SK-N-SH (cell line): ENCODE measurements at regions not wholly inside any gene's neighbourhood (a gene's known extent, or its start where the extent isn't known, plus 50 kb on each side); places are given as distances from the start of the nearest gene placed in this dataset.

Experiments used
- CTCF ChIA-PET: fragments of 300-600, 350-600 bp; formaldehyde crosslinking; extraction: SDS; loops from one replicate; lab custom pipeline; 2021; lab: Yijun Ruan, JAX
- POLR2A ChIA-PET: fragments of 350-600 bp; sonication (Branson Sonifier 250); formaldehyde crosslinking; extraction: SDS; loops from one replicate; lab custom pipeline; 2020; ENCODE audit warnings: antibody characterized with exemption, inconsistent platforms; lab: Yijun Ruan, JAX
- DNase-seq: peaks from one replicate; pipeline ENCODE4 v3.0.0; 2012
- H2AFZ ChIP-seq: fragments of 200-600 bp; sonication (generic); 2 replicates; pipeline ENCODE4 v1.8.1; 2016; ENCODE audit warnings: antibody characterized with exemption, mild to moderate bottlenecking, low read depth
- H3F3A ChIP-seq: fragments of 200-600 bp; sonication (generic); replicated peaks from 2 replicates; pipeline ENCODE3; 2016; ENCODE audit warnings: antibody characterized with exemption, mild to moderate bottlenecking; ENCODE audit not compliant: insufficient read depth
- H3K27ac ChIP-seq, 2 experiments: fragments of 200-500 bp in 1 of 2; fragments of 200-600 bp in 1 of 2; sonication (Bioruptor generic) in 1 of 2; sonication (generic), shearing (Covaris generic) in 1 of 2; 2 replicates each; pipeline versions ENCODE4 v1.5.1 to v1.6.1; 2014 to 2016; ENCODE audit warnings: low read depth in 2 of 2, inconsistent platforms in 1 of 2, low read length in 1 of 2, mild to moderate bottlenecking in 1 of 2, mixed read lengths in 1 of 2
- H3K27me3 ChIP-seq: fragments of 200-600 bp; sonication (generic), shearing (Covaris generic); 2 replicates; pipeline ENCODE4 v1.6.1; 2016; ENCODE audit warnings: mixed run types; ENCODE audit not compliant: insufficient read depth
- H3K36me3 ChIP-seq, 2 experiments: fragments of 200-500 bp in 1 of 2; fragments of 200-600 bp in 1 of 2; sonication (Bioruptor generic) in 1 of 2; sonication (generic) in 1 of 2; replicated peaks in 1 of 2; 2 replicates each; pipeline versions ENCODE3 to v1.5.1; 2014 to 2016; ENCODE audit warnings: low read length in 1 of 2, mild to moderate bottlenecking in 1 of 2; ENCODE audit not compliant: insufficient read depth in 2 of 2, control insufficient read depth in 1 of 2
- H3K4me1 ChIP-seq, 2 experiments: fragments of 200-500 bp in 1 of 2; fragments of 200-600 bp in 1 of 2; sonication (Bioruptor generic) in 1 of 2; sonication (generic), shearing (Covaris generic) in 1 of 2; 2 replicates each; pipeline versions ENCODE4 v1.5.1 to v1.6.1; 2014 to 2016; ENCODE audit warnings: low read depth in 1 of 2, low read length in 1 of 2, mixed run types in 1 of 2; ENCODE audit not compliant: insufficient read depth in 2 of 2, control insufficient read depth in 1 of 2
- H3K4me2 ChIP-seq: fragments of 200-600 bp; sonication (generic), shearing (Covaris generic); 2 replicates; pipeline ENCODE4 v1.6.1; 2017; ENCODE audit warnings: mixed run types
- H3K4me3 ChIP-seq, 2 experiments: fragments of 200-500 bp in 1 of 2; fragments of 200-600 bp in 1 of 2; sonication (Bioruptor generic) in 1 of 2; sonication (generic), shearing (Covaris generic) in 1 of 2; 2 replicates each; pipeline versions ENCODE4 v1.5.1 to v1.8.1; 2014 to 2016; ENCODE audit warnings: low read depth in 2 of 2, inconsistent platforms in 1 of 2, low read length in 1 of 2, mild to moderate bottlenecking in 1 of 2, mixed read lengths in 1 of 2, moderate library complexity in 1 of 2
- H3K79me2 ChIP-seq: fragments of 200-600 bp; sonication (generic); 2 replicates; pipeline ENCODE4 v1.8.1; 2017; ENCODE audit warnings: mild to moderate bottlenecking; ENCODE audit not compliant: insufficient read depth
- H3K9ac ChIP-seq: fragments of 200-600 bp; sonication (generic); 2 replicates; pipeline ENCODE4 v1.6.1; 2017; ENCODE audit warnings: mixed run types
- H3K9me2 ChIP-seq: fragments of 200-600 bp; sonication (generic); 2 replicates; pipeline ENCODE4 v1.6.1; 2017; ENCODE audit warnings: mixed run types
- H3K9me3 ChIP-seq: fragments of 200-600 bp; sonication (generic); 2 replicates; pipeline ENCODE4 v1.6.1; 2017; ENCODE audit warnings: mixed run types, mild to moderate bottlenecking, moderate library complexity
- H4K20me1 ChIP-seq: fragments of 200-600 bp; sonication (generic); 2 replicates; pipeline ENCODE4 v1.6.1; 2017; ENCODE audit warnings: mild to moderate bottlenecking, mixed run types; ENCODE audit not compliant: insufficient read depth
- CHD2 ChIP-seq: fragments of 150-350 bp; IDR thresholded peaks from 2 replicates; pipeline ENCODE4 v1.6.1; 2018; ENCODE audit warnings: low read length; ENCODE audit not compliant: partially characterized antibody
- ELF1 ChIP-seq: IDR thresholded peaks from 2 replicates; pipeline ENCODE4 v1.4.0; 2012
- FOXJ3 ChIP-seq: sonication (generic); formaldehyde crosslinking; IDR thresholded peaks from 2 replicates; pipeline ENCODE4 v1.5.1; 2020; ENCODE audit warnings: mild to moderate bottlenecking, missing genetic modification reagents
- FOXM1 ChIP-seq: IDR thresholded peaks from 2 replicates; pipeline ENCODE4 v1.4.0; 2012; ENCODE audit warnings: low read depth, mild to moderate bottlenecking
- GABPA ChIP-seq: IDR thresholded peaks from 2 replicates; pipeline ENCODE4 v1.4.0; 2012; ENCODE audit warnings: low read depth, mild to moderate bottlenecking
- JUND ChIP-seq: IDR thresholded peaks from 2 replicates; pipeline ENCODE4 v1.4.0; 2012
- POLR2AphosphoS5 ChIP-seq: IDR thresholded peaks from 2 replicates; pipeline ENCODE4 v1.6.1; 2012; ENCODE audit warnings: low read depth, low read length
- RAD21 ChIP-seq: IDR thresholded peaks from 2 replicates; pipeline ENCODE4 v1.6.1; 2012; ENCODE audit warnings: mild to moderate bottlenecking, low read length
- RFX5 ChIP-seq: IDR thresholded peaks from 2 replicates; pipeline ENCODE4 v1.6.1; 2012; ENCODE audit warnings: mild to moderate bottlenecking, improper control_type of control experiment, low read length
- RXRA ChIP-seq: IDR thresholded peaks from 2 replicates; pipeline ENCODE4 v1.4.0; 2012; ENCODE audit warnings: low read depth, mild to moderate bottlenecking, borderline replicate concordance
- TAF1 ChIP-seq: IDR thresholded peaks from 2 replicates; pipeline ENCODE4 v1.6.1; 2012; ENCODE audit warnings: low read depth, mild to moderate bottlenecking, low read length, moderate library complexity, borderline replicate concordance
- TEAD4 ChIP-seq: IDR thresholded peaks from 2 replicates; pipeline ENCODE4 v1.4.0; 2012; ENCODE audit warnings: mild to moderate bottlenecking, borderline replicate concordance; ENCODE audit not compliant: insufficient read depth
- YY1 ChIP-seq: IDR thresholded peaks from 2 replicates; pipeline ENCODE4 v1.4.0; 2012; ENCODE audit warnings: low read depth, mild to moderate bottlenecking
- WGBS: methylation state at CpG from one replicate; pipeline ENCODE4 v1.1.6; 2017; ENCODE audit warnings: low lambda C conversion rate; 5-methylcytosine and 5-hydroxymethylcytosine counted together
- TF ChIP-seq, protein P1 (sequence below): IDR thresholded peaks from 2 replicates; pipeline ENCODE4 v1.4.0; 2012; ENCODE audit warnings: low read depth, borderline replicate concordance
- TF ChIP-seq, protein P2 (sequence below): IDR thresholded peaks from 2 replicates; pipeline ENCODE4; 2012
- TF ChIP-seq, protein P3 (sequence below): IDR thresholded peaks from 2 replicates; pipeline ENCODE4 v1.4.0; 2012; ENCODE audit warnings: low read depth
- TF ChIP-seq, protein P4 (sequence below): IDR thresholded peaks from 2 replicates; pipeline ENCODE4 v1.4.0; 2012; ENCODE audit warnings: low read depth, borderline replicate concordance

DNA sequence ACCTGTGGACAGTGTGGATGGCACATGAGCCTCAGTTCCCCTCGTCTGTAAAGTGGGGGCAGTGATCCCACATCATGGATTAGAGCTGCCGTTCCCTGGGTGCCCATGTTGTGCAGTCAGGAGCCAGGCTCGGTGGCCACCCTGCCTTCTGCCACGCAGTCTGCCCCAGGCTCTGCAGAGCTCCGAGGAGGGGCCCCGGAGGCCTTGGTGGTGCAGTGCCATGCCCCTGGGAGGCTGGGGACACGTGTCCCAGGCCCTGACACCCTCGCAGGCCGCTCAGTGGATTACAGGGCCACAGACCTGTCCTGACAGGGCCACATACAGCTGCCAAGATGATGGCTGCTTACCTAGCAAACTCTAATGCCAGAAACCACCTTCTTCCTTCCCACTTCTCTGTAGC, 59.7 kb upstream of the ZNF469 start:
- Histone ChIP-seq H3K9me2 (no peaks in the 10 kb centered on the region), H3K4me2 (no peak overlapping the region), H3K4me1 (peaks cover 0 to 21% of the 10 kb centered on the region in 2 experiments; a peak in 1 of 4 replicates), H3F3A (no peaks in the 10 kb centered on the region), H3K9me3 (no peaks in the 10 kb centered on the region), H4K20me1 (no peaks in the 10 kb centered on the region), H3K27me3 (no peaks in the 10 kb centered on the region), H2AFZ (no peak overlapping the region), H3K4me3 (no peak overlapping the region), H3K27ac (no peak overlapping the region)
- ChIA-PET POLR2A (no interaction called here), CTCF (interaction anchor here (1.4 kb wide), 1 partner anchor 36 kb away, joined by 5 read pairs; no protein-coding TSS in a partner anchor)
- DNase-seq, result no peak
- WGBS, result 83% methylated on average over 6 of the region's 9 CpGs
- TF ChIP-seq YY1, result no peak
- no peak for TF ChIP-seq TEAD4
- no peak for TF ChIP-seq CHD2
- TF ChIP-seq FOXM1, result no peak
- TF ChIP-seq, protein P1, sequence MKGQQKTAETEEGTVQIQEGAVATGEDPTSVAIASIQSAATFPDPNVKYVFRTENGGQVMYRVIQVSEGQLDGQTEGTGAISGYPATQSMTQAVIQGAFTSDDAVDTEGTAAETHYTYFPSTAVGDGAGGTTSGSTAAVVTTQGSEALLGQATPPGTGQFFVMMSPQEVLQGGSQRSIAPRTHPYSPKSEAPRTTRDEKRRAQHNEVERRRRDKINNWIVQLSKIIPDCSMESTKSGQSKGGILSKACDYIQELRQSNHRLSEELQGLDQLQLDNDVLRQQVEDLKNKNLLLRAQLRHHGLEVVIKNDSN, result no peak
- no peak for TF ChIP-seq POLR2AphosphoS5
- TF ChIP-seq FOXJ3 (CRISPR knock-in tag), result no peak
- TF ChIP-seq, protein P2, sequence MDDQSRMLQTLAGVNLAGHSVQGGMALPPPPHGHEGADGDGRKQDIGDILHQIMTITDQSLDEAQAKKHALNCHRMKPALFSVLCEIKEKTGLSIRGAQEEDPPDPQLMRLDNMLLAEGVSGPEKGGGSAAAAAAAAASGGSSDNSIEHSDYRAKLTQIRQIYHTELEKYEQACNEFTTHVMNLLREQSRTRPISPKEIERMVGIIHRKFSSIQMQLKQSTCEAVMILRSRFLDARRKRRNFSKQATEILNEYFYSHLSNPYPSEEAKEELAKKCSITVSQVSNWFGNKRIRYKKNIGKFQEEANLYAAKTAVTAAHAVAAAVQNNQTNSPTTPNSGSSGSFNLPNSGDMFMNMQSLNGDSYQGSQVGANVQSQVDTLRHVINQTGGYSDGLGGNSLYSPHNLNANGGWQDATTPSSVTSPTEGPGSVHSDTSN, result no peak
- TF ChIP-seq RAD21, result no peak
- no peak for TF ChIP-seq ELF1
- TF ChIP-seq, protein P3, sequence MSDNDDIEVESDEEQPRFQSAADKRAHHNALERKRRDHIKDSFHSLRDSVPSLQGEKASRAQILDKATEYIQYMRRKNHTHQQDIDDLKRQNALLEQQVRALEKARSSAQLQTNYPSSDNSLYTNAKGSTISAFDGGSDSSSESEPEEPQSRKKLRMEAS, result no peak
- no peak for TF ChIP-seq JUND
- TF ChIP-seq TAF1, result no peak
- no peak for TF ChIP-seq RXRA
- no peak for TF ChIP-seq GABPA
- TF ChIP-seq, all 33 proteins: peak for 0
- H3K36me3 ChIP-seq, result no peaks in the 10 kb centered on the region
- H3K9ac ChIP-seq, result no peak overlapping the region
- H3K79me2 ChIP-seq, result no peaks in the 10 kb centered on the region

DNA sequence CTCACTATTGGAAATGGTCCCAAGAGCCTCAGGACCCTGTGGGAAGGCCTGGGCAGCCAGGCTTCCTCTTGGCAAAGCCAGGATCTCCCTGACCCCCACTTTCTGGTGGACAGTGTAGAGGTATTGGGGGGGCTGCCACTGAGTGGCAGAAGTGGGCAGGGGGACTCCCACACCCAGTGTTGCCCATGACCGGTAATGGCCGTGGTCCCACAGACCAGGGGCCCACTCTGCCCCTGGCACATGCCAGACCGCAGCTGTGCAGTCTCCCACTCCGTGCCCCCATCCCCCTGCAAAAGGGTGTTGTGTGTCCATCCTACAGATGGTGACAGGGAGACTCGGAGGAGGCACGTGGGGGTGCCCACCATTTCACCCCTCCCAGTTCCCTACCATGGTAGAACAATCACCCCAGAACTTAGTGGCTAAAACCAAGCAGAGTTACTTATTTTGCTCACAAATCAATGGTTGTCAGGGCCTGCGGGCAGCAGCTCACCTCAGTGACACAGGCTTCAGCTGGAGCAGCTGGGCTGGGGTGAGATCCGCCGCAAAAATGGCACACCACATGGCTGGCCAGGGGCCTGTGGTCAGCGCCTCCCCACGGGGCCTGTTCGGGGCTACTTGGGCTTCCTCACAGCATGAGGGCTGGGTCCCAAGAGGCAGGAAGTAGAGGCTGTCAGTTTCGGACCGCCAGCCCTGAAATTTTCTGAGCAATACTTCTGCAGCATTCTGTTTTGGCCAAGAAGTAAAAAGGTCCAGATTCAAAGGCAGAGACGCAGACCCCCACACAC, 59.0 kb upstream of the ZNF469 start:
- Histone ChIP-seq H3K36me3 (no peaks in the 10 kb centered on the region), H2AFZ (no peak overlapping the region), H3K9me2 (no peaks in the 10 kb centered on the region), H3K27me3 (no peaks in the 10 kb centered on the region), H3K4me3 (no peak overlapping the region), H3K4me1 (peaks cover 0 to 14% of the 10 kb centered on the region in 2 experiments; a peak in 1 of 4 replicates), H3K79me2 (no peaks in the 10 kb centered on the region), H3K4me2 (no peak overlapping the region), H3K9me3 (no peaks in the 10 kb centered on the region), H3K27ac (no peak overlapping the region), H3K9ac (no peak overlapping the region), H4K20me1 (no peaks in the 10 kb centered on the region), H3F3A (no peaks in the 10 kb centered on the region)
- TF ChIP-seq RFX5 (no peak), TEAD4 (no peak), RXRA (no peak), YY1 (no peak), RAD21 (no peak), TAF1 (no peak)
- TF ChIP-seq, protein P3, result no peak
- TF ChIP-seq, protein P4, sequence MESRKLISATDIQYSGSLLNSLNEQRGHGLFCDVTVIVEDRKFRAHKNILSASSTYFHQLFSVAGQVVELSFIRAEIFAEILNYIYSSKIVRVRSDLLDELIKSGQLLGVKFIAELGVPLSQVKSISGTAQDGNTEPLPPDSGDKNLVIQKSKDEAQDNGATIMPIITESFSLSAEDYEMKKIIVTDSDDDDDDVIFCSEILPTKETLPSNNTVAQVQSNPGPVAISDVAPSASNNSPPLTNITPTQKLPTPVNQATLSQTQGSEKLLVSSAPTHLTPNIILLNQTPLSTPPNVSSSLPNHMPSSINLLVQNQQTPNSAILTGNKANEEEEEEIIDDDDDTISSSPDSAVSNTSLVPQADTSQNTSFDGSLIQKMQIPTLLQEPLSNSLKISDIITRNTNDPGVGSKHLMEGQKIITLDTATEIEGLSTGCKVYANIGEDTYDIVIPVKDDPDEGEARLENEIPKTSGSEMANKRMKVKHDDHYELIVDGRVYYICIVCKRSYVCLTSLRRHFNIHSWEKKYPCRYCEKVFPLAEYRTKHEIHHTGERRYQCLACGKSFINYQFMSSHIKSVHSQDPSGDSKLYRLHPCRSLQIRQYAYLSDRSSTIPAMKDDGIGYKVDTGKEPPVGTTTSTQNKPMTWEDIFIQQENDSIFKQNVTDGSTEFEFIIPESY, result no peak
- DNase-seq, result no peak
- CTCF ChIA-PET, result interaction anchor here (0.6 to 1.4 kb wide), 2 partner anchors 36 to 59 kb away, joined by 3 to 5 read pairs; partner anchors contain the start of gene ZNF469
- POLR2A ChIA-PET, result no interaction called here
- 93% methylated on average over 6 of the region's 15 CpGs for WGBS
